ENCODE measurements at regions not wholly inside any gene's neighbourhood (a gene's known extent, or its start where the extent isn't known, plus 50 kb on each side); places are given as distances from the start of the nearest gene placed in this dataset.

GRCh38 chr21:20207335-20207734 is 790.9 kb upstream of the NCAM2 start:
- TF ChIP-seq, protein P1, sequence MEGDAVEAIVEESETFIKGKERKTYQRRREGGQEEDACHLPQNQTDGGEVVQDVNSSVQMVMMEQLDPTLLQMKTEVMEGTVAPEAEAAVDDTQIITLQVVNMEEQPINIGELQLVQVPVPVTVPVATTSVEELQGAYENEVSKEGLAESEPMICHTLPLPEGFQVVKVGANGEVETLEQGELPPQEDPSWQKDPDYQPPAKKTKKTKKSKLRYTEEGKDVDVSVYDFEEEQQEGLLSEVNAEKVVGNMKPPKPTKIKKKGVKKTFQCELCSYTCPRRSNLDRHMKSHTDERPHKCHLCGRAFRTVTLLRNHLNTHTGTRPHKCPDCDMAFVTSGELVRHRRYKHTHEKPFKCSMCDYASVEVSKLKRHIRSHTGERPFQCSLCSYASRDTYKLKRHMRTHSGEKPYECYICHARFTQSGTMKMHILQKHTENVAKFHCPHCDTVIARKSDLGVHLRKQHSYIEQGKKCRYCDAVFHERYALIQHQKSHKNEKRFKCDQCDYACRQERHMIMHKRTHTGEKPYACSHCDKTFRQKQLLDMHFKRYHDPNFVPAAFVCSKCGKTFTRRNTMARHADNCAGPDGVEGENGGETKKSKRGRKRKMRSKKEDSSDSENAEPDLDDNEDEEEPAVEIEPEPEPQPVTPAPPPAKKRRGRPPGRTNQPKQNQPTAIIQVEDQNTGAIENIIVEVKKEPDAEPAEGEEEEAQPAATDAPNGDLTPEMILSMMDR (IDR thresholded peaks at IDR 0.05 in 8 of 11, conservative IDR thresholded peaks at IDR 0.05 in 3 of 11), result no peak
- TF ChIP-seq POLR2AphosphoS5 (IDR thresholded peaks at IDR 0.05), result no peak
